ENCODE measurements at regions not wholly inside any gene's neighbourhood (a gene's known extent, or its start where the extent isn't known, plus 50 kb on each side); places are given as distances from the start of the nearest gene placed in this dataset.

DNA sequence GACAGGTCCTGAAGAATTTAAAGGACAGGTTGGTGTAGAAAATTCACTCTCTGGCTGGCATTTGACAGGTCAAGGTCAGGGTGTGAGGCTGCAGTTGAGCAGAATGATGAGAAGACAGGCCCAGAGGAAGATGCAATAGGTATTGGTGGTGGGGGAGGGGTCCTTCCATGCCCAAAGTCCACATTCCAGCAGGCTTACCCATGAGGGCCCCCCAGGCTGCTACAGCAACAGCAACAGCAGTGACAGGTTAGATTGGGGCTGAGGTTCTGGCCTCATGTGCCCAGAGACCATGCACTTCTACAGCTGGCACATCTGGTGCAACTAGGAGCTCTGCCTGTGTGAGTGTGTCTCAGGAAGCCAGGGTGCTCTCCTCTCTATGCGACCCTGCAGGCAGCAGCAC lies 223.5 kb upstream of the GHITM start:
- DNase-seq = no peak

DNA sequence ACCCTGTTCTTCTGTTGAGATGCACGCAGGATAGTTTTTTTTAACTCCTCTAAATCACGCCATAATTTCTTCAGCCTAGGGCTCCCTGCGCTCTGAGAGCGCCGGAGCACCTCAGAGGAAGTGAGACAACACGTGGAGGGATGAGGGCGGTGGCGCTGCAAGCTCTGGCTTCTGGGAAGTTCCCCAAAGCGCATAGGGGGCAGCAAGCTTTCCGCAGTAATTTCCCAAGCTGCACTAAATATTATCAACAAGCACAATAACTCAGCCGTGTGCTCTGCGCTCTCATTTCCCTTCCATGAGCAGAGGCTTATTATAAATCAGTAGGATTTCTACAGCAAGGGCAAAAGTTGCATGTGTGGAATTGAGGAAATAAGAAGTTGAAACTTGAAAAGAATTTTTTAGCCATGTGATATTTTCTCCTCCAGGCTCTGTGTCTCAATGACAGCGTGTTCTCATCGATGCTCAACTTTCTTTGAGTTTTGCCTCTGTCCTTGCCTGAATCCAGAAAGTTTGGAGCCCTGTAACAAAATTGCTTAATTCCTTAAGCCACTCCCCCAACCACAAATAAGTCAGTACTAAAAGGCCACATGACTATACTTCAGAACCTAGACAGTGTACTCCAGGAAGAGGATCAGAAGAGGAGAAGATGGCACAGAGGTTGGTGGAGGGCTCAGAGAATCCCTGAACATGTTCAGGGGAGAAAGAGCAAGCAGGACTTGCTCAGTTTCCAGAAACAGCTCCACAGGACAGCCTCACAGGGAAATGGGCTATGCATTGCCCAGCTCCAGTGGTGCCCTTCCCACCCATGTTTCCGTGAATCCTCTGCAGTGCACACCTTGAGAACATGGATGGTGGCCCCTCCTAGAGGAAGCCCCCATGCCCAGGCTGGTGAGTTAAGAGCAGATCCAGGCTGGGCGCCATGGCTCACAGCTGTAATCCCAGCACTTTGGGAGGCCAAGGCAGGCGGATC lies 221.5 kb upstream of the GHITM start:
- no peak for DNase-seq

DNA sequence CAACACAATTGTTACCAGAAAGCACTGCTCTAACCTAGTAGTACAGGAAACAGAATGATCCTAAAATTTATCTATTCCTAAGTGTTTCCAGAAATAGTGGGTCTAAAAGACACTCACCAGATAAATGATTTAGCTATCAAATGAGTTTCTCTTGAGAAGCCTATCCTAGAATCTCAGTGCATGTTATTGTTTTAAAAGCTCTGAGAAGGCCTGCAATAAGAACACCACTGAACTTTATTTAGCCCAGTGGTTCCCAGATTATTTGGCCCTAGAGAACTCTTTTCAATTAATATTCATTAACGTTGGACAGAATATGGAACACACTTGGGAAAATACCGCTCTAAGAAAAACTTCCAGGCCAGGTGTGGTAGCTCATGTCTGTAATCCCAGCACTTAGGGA lies 220.1 kb upstream of the GHITM start:
- DNase-seq = no peak

DNA sequence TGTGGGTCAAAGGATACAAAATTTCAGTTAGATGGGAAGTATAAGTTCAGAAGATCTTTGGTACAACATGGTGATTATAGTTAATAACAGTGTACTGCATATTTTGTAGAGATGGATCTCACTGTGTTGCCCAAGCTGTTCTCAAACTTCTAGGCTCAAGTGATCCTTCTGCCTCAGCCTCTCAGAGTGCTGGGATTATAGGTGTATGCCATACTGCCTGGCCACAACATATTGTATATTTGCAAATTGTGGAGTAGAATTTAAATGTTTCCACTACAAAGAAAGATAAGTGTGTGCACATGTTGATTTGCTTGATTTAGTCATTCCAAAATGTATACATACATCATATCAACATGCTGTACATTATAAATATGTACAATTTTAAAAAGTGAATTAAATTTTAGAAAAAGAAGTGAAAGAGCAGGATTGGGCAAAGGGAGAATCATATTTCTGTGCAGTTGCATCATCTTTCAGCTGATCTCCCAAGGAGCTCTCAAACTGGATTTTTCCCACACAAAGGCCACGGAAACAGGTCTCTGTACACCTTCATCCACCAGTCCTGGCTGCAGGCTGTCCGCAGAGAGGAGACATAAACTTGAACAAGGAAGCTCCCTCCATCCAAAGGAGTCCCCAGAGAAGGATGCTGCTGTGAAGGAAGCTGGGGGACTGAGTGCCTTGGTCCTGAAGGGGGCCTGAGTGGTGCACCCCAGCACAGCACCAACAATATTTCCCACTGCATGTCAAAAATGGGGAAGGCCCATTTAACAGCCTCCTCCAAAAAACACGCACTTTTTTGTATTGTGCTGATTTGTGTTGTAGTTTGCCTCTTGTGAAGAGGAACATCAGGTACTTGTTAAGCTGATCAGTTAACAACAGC lies 217.1 kb upstream of the GHITM start:
- no peak for DNase-seq

DNA sequence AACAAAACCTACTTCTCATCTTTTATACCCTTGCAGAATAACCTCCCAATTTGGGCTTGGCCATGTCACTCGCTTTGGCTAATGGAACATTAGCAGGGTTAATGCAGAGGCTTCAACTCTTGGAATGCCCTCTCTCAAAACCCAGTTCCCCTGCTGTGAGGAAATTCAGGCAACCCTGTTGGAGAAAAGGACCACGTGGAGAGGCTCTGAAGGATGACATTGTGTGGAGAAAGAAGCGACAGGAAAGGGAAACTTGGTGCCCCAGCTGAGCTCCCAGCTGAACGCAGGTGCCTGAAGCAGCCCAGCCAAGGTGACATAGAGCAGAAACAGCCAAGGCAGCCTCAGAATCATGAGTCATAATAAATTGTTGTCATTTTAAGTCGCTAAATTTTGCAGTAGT lies 214.2 kb upstream of the GHITM start:
- no peak for DNase-seq

DNA sequence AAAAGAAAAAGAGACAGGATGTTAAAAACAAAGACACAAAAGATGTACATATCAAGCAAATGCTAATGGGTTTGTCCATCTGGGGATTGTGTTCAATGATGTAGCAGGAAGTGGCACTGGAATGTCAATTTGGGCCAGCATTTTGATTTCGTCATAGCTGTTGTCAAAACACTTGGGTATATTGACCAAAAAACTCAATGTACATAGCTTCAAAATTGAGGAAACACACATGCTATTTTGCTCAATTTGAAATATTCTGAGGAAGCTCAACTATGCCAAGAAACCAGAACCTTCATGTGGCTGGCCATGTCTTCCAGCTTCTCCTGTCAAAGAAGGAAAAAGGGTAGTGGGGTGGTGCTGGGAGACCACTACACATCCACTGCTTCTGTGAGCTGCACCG lies 212.7 kb upstream of the GHITM start:
- no peak for DNase-seq

DNA sequence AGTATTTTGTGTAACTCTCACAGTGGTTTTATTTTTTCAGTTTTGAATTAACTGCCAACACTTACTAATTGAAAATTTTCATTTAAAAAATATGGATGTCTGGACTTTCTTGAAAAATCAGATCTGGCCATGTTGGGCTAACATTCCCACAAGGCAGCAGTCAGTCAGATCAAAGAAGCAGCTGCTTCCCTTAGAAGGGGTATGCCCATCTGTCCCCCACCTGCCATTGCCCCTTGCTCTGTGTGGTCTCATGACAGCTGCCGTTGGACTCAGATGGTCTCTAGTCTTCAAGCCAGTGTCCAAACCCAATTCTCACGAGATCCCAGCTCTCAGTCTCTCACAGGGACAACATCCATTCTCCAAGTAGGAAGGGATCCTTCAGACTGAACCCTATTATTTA lies 212.1 kb upstream of the GHITM start:
- DNase-seq = no peak

DNA sequence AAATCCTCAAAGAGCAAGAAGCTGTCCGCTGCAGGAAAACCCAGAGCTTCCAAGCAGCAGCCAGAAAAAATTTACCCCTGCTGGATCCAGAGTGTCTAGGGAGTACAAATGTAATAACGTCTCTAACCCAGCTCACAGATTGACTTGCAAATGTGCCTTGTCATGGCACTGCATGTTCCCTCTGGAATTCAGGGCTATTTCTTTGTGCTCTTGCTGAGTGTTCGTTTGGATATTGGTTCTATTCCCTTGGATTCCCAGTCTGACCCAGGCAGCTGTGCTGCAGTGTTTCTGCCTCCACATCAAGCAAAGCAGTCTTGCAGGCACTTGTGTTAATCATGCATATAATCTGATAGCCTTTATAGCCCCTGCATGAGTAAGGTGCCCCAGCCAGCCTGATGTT lies 209.9 kb upstream of the GHITM start:
- no peak for DNase-seq

DNA sequence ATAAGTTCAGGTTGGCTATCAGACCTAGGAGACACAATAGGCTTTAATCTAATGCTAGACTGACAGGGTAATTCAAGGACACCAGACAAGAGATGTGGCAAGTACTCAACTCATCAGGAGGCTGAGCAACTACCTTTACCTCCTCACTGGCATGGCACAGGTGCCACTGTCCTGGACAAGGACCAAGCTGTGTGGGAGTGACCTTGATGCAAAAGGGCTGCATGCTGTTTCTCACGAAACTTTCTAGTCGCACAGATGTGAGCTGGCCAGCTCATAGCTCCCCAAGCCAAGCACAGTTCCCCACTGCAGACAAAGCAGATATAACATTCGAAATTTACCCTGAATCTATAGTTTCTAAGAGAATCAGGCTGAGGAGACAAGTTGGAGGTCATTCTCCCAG lies 207.6 kb upstream of the GHITM start:
- no peak for DNase-seq

DNA sequence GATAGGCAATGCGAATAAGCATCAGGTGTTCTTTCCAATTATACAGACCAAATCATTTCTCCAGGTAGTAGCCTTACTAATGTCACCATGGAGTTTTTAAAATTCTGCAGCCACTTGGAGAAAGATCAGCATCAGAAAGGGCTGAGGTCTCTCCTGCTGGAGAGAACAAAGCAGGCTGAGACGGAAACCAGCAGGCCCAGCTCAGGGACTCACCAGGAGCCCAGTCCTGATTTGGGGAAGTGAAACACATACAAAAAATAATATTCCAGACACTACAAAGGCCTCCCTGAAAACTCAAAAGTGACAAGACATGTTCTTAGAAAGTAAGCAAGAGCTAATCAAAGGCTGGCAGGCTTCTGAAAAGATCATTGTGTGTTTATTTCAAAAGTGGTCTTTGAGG lies 207.1 kb upstream of the GHITM start:
- no peak for DNase-seq

DNA sequence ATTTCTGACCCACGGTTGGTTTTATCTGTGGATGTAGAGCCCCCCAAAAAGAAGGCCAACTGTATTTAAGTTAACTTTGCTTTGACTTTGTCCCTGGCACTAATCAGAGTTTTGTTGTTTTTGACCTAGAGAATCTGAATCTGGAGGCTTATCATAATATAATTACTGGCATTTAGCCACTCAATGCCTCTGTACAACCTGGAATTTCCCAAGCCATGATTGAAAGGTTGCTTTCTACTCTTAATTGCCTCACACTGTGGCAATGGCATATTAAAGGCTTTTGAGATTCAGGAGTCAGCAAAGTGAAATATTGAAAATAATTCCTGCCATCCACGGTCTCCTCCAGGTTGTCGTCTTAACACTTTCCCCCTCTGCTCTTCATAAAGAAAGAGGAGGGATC lies 205.2 kb upstream of the GHITM start:
- no peak for DNase-seq

DNA sequence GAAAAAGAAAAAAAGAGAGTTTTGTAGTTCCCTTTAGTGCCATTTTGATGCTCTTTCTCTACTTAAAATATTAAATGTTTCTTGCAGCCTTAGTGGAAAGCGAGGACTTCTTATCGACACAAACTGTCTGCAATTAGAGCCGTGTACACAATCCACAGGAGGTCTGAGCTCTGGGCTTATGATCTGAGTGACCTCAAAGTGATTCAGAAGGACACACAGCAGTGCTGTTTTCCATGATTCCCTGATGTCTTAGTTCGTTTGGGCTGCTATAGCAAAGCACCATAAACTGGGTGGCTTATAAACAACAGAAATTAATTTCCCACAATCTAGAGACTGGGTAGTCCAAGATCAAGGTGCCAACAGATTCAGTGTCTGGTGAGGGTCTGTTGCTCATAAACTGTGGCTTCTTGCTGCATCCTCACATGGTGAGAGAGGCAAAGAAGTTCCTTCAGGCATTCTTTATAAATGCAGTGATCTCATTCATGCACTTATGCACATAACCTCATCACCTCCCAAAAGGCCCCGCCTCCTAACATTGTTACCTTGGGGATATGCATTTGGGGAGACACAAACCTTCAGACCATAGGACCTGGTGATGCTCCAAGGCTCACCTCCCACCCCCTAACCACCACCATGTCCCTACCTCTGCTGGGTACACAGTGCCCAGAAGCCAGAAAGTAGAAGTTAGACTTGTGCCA lies 204.5 kb upstream of the GHITM start:
- no peak for DNase-seq

DNA sequence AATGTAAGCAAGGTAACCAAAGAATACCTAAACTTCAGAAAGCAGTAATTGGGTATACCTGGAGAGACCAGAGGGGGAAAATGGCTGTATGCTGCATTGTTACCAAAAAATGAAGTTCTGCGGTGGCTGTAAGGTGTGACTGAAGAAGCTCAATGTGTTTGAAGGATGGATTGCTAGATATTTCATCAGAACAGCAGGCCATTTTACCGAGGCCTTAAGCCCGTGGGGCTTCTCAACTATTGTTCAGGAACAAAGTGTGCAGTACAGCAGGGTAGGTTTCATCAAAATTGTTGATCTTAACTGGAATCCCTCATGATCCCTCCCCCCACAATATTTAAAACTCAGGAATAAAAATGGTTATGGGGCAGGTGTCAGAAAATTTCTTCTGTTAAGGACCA lies 204.0 kb upstream of the GHITM start:
- no peak for DNase-seq

DNA sequence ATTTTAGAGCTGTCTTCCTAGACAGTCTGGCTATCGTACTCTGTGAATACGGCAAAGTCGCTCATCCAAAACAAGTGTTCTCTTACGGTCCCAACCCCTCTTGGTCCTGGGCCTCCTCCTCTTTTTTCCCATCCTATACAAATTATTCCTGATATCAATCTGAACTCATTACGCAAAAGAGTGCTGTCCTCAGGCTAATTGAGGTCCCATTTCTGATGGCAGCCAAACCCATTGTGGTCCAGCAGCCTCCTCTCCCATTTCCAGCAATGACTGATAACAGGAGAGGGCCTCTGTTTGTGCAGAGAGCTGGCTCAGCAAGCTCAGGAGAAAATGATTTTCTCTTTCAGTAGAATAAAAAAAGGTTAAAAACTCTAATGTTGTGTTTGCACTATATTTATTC lies 203.4 kb upstream of the GHITM start:
- DNase-seq = no peak

DNA sequence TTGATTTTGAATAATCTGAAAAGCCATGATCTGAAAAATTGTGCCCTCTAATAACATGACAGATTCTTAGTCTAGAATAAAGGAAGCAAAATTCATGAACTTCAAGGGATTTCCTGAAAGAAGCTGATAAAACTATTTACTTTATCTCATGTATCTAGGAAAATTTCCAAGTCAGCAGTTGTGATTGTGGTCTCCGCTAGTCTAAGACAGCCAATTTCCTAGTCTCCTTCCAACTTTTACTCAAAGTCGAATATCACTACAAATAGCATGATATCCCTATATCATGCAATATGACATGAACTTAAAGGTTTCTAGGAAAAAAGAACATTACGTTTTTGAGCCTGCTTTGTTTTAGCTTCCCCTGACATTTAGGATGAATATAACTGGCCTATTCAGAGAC lies 202.1 kb upstream of the GHITM start:
- no peak for DNase-seq

DNA sequence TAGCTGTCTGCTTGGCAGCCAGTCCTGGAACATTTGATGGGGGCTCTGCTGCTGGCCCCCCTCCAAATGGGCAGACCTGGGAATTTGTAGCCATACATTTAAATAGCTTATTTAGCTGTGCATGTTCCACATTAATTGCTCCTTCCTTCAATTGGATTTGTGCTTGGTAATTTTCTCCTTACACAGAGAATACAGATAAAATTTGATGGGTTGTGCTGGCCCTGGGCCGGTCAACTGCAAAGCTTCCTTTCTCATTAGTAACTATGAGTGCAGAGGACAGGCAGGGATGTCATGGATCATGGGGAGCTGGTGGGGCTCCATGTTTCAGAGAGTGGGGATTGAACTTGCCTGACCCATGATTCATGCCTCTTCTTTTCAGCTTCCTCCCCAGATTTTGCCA lies 201.5 kb upstream of the GHITM start:
- DNase-seq = no peak

DNA sequence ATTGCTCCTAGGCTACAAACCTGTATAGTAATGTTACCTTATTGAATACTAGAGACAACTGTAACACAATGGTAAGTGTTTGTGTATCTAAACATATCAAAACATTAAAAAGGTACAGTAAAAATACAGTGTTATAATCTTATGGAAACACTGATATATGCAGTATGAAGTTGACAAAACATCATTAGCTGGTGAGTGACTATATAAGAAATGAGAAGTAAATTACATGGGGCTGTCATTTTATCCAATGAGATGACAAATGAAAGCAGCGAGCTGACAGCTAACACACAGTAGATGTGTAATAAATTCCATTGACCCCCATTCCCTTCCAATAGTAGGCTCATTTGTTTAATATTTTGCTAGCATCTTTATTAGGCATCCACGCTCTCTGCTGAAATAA lies 198.1 kb upstream of the GHITM start:
- no peak for DNase-seq

DNA sequence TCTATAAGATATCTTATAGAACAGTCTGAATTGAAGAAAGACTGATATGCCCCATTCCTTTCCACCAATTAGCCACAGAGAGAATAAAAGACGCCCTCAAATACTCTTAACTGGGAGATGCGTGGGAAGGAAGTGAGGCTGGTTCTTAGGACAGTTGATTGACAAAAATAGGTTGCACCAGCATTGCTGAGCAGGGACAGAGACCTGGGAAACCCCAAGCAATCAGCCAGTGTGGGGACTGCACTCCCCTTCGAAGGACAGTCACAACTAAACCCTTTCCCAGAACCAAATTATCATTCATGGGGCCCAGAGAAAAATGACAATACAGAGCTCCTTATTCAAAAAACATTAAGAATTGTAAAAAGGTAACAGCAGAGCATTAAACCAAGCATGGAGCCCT lies 196.9 kb upstream of the GHITM start:
- DNase-seq = no peak

DNA sequence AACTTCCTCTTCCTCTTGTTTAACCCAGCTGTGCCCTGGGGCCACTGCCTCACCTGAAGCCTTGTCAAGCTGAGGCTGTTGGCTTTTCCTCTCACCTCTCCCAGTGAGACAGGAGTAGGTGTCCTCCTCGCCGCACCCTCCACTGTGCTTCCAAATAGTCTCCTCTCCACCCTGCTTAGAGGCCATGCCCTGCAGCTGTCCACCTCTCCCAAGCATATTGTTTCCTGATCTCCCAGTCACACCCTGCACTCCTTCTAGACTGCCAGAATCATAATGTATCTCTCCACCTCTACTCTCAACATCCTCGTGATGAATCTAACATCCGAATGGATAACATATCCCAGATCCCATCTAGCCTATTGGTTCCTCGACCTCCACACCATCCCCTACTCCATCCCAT lies 196.3 kb upstream of the GHITM start:
- DNase-seq = no peak

DNA sequence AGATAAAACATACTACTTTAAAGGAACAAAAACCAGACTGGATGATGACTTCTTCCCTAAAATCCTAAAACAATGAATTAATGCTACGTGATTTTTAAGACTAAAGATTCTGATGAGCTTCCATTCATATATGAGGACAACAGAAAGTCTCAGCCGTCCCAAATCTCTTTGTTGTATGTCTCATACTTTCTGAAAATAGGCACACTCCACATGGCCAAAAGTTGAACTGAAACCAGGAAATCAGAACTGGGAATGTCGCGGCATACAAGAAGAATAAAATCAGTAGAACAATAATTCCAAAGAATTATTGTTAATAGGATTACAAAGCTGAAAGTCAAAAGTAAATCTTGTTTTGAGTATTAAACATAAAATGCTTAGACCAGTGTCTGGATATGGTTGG lies 195.4 kb upstream of the GHITM start:
- DNase-seq = no peak

DNA sequence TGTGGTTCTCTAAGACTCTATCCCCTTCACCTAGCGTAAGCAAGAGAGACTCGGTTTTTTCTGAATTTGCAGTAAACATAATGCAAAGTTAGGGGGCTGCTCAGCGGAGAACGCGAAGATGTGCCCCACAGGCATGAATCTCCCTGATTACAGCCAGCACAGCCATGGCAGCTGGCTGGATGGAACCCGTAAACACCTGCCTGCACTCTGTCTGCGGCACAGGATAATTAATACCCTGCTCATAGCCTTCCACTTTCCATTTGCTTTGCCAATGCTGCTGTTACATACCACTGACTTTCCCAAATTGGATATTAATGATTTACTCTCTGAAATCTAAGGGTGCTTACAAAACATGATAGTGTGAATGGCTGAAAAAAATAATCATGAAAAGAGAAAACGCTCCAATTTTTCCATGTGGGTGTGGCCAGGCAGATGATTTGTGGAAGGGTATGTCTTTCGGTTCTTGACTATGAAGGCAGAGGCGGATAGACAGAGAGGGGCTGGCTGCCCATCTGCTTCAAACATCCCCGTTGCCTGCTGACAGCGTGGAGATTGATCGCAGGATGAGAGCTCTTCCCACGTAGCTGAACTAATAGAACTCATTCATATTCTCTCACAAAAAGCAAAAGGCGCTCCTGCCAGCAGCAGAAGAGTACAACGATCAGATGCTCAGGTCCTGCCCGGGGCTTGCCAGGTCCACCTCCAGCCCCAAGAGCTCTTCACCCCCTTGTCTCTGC lies 193.2 kb upstream of the GHITM start:
- DNase-seq = no peak

DNA sequence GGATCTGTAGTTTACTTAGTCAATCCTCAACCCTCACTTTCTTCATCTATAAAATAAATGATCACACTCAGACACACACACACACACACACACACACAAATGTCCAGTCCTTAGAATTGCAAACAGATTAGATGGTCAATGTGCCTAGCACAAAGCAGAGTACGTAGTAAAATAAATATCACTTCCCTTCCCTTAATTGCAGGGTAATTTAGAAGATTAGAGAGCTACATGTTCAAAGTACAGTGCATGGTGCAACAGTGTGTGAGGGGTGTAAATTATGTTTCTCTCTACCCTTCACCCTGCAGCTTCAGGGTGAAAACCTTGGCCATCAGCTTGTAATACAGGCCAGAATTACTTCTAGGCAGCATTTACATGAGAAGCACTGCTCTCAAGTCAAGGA lies 187.0 kb upstream of the GHITM start:
- no peak for DNase-seq

DNA sequence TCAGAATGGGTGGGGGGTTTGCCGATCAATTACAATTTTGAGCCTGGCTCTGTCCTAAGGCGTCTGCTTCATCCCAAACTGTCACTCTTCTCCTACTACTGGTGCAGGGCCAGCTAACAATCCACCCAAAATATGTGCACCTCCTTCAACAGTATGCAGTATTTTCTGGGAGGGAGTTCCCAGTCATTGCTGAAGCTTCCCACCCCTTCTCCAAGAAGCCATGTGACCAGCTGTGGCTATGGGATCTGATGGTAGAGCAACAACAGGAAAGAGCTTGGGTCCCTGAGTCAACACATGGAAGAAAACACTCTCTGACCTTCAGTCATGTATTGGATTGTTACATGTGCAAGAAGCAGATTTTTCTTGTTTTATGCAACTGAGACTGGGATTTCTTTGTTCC lies 185.7 kb upstream of the GHITM start:
- no peak for DNase-seq

Measured in NCI-H1436 (cell line).